DMS153 treated with DMSO at 0.1 percent for 48 hours (cell line): ENCODE measurements at regions not wholly inside any gene's neighbourhood (a gene's known extent, or its start where the extent isn't known, plus 50 kb on each side); places are given as distances from the start of the nearest gene placed in this dataset.

ENCODE experiments used
- DNase-seq: peaks from one replicate; lab custom pipeline; 2025; ENCODE audit not compliant: unreplicated experiment; lab: John Stamatoyannopoulos, UW

DNA sequence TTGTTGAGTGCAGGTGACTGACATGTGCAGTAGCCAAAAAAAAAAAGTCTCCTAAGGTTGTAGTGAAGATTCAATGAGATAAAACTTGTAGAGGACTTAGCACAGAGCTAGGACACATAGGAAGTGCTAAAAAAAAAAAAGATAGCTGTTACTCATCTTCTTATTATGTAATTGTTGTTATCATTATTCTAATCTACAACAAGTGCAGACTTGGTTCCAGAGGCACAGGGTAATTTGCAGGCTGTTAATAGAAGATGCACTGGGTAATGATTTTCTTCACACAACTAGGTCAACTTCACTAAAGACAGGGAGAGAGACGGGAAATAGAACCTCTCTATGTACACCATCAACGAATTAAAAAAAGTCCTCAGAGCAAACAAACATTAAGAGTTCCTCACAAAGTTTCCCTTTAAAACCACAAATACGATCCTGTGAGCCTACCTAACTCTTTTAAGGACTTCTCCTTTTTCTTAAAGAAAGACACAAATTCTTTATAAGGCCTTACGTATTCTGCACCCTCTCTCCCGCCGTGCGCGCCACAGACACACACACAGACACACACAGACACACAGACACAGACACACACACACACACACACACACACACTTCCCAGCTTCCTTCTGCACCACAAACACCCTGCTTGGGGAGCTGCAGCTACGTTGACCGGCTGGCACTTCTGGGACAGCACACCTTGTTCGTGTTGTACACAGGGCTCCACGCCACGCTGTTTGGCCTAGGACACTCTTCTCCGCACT is 49.8 kb upstream of the GADD45A start:
- DNase-seq: no peak
